CMK (cell line): ENCODE measurements at regions not wholly inside any gene's neighbourhood (a gene's known extent, or its start where the extent isn't known, plus 50 kb on each side); places are given as distances from the start of the nearest gene placed in this dataset.
"Not testable (repeated sequence)": the region's sequence is repeated elsewhere in the genome, so short reads cannot be mapped to it uniquely, and the experiment has no call there.

ENCODE experiments used
- DNase-seq: peaks from one replicate; pipeline ENCODE4 v3.0.0-alpha.2; 2010; ENCODE audit warnings: low read depth

GRCh38 chr5:57745029-57745428 is 262.4 kb upstream of the ACTBL2 start:
- no peak for DNase-seq

- no peak for DNase-seq
Observed at GRCh38 chr5:57741336-57741735, 258.7 kb upstream of the ACTBL2 start.

GRCh38 chr5:57738787-57739186 is 256.2 kb upstream of the ACTBL2 start:
- DNase-seq, result no peak

DNA sequence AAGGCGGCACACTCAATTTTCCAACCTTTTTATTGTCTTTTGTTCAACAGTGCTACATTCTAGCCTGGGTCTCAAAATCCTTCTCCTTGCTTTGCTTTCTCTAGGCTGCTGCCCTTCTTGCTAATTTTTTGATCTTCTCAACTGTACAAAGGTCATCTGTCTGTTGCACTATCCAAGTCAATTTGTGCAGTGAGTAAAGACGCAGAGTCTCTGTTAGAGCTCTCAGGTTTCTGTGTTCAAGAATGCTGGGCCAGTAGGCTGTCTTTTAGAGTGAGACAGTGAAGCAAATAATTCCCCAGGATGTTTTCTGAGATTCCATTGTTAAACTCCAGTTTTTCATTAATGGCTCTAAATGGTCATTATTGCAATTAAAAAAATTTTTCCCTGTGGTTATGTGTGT is 255.7 kb upstream of the ACTBL2 start:
- no peak for DNase-seq

DNA sequence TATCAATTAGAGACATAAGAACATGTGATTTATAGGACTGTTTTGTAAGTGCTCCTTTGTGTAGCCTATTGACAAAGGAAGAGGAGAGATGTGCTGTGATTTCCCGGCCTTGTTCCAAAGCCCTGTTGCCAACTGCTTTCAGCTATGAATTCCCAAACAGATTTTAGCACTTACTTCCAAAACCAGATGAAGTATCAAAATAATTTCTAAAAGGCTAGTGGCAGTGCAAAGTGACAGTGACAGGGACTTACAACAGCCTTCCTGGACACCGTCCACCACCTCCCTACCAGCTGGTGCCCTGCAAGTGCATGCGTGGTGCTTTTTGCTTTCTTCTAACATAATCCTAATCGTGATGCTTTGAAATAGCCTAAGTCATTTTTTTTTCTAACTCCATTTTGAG is 254.1 kb upstream of the ACTBL2 start:
- no peak for DNase-seq

GRCh38 chr5:57735279-57736153 is 252.9 kb upstream of the ACTBL2 start:
- not testable (repeated sequence) for DNase-seq

DNA sequence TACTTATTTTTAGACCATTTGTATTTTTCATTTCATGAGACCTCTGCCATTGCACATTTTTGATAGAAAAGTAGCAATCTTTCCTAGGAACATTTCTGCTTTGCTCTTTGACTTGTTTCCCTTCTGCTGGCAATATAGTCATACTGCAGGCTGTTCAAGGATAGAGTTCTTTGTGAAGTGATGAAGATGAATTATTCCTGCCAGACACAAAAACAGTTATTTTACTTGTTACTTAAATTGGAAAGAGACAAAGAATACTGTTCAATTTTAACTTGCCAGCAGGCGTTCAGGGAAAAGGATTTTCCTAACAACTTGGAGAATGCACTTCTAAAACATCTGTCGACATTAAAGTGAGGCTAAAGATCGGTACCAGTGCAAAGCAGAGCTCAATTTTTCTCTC is 251.7 kb upstream of the ACTBL2 start:
- no peak for DNase-seq

DNA sequence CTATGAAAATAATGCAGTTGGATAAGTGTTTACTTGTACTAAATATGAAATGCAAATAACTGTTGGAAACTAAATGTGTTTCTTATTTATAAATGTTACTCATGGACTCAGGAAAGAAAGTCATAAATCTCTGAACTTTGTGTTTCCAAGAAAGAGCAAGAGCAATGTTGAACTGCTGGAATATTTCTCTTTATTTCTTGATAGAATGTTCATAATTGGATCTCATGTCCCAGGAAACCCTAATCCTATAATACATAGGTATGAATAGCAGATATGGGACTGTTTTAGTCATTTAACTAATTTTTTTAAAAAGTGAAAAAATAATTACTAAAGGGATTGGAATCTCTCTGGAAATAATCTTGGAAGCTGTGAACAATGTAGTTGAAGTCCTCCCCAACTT is 245.0 kb upstream of the ACTBL2 start:
- DNase-seq, result no peak

DNA sequence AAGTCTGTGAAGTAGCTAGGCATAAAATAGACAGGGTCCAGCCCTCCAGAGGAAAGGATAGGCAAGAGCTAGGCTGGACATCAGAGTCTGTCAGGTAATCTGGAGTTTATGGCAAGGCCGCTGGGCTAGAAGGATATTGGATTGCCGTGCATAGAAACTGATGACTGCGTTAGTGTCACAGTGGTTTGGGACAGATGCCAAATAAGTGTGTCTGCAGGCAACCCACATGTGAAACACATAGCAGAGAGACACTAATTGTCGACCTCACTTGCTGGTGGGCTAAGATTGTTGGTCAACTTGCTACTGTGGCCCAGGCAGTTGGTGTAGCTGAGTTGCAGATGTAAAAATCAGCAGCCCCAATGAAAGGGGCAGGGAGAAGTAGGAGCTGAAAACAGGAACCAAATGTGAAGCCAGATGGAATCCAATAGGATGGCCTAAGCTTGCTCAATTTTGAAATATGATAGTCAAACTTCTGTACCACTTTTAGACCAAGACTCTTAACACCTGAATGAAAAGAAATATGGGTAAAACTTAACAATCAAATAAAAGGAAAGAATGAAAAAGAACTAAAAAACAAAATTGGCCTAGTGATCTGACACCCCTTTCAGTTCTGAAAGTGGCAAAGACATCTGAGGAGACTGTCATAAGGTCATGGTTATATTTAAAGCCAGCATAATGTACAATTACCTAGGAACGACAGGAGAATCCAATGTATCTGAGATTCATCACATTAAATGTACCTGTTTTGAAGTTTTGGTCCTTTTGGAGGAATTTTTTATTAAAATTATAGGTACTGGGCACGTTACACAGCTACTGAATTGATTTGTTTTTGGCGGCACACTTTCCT is 243.3 kb upstream of the ACTBL2 start:
- no peak for DNase-seq

DNA sequence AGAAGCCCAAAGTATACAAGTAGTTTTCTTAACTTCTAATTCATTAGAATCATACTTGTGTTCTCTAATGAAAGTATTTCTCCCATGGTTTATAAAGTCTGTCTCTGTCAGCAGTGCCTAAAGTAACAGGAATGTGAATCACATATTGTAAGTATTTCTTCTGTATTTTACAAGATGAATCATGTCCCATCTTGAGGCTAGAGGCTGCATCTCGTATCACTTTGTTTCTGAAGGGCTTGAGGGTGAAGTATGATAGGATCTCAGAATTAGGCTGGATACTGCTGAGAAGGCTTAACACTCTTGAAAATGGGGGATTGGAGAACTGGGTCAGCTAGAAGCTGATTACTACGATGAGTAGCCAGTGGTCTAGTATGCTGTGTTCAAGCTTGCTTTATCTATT is 242.2 kb upstream of the ACTBL2 start:
- DNase-seq, result no peak

DNA sequence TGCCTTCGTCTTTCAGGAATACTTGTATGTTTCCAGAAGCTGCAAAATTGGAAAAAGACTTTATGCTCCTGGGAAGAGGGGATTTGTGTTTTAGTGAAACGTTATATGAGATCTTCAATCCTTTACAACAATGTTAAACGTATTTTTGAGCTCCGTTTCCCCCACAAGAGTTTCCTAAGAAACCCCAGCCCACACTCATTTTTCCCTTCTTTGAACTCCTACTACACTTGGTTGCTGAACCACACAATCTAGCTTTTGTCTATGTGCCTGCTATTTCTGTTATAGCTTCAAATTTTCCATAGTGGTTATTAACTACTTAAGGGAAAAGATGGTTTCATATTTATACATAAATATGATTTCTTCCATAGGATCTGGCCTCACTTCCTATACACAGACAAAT is 238.6 kb upstream of the ACTBL2 start:
- no peak for DNase-seq

GRCh38 chr5:57720656-57721055 is 238.0 kb upstream of the ACTBL2 start:
- DNase-seq, result no peak

DNA sequence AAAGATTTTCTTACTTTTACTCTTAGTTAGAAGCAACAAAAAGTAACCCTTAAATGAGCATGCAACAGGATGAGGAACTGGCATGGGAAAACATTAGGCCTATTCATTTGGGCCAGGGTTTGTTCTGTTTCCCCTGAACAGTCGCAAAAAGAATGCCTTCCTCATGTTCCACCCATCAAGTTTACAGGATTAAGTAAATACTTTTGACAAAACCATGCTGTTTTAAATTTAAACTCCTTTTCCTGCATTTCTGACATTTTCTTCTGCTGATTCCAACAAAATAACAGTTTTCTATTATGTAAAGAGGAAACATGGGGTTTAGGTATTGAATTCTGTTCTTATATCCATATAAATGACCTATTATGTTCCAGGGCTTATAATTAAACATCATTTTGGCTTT is 236.6 kb upstream of the ACTBL2 start:
- DNase-seq, result no peak

- no peak for DNase-seq
Observed at GRCh38 chr5:57718155-57718554, 235.5 kb upstream of the ACTBL2 start.

- DNase-seq, result no peak
Observed at GRCh38 chr5:57717555-57717954, 234.9 kb upstream of the ACTBL2 start.

GRCh38 chr5:57716661-57717060 is 234.1 kb upstream of the ACTBL2 start:
- DNase-seq, result no peak

DNA sequence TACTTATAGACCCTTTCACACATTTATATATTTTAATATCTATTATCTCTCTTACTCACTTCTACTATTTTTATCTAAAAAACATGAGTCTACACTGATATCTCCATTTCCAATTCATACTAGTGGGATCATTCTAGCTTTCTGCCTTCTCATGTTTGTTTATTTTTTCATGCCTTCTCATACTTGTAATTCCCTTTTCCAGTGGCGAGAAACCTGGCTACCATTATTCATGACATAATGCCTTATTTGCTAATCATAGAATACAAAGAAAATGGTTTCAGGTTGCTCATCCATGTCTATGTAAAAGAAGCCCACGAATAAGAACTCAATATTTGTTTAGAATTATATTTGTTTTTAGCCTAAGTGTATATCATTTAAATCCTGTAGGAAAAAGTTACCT is 232.7 kb upstream of the ACTBL2 start:
- no peak for DNase-seq

DNA sequence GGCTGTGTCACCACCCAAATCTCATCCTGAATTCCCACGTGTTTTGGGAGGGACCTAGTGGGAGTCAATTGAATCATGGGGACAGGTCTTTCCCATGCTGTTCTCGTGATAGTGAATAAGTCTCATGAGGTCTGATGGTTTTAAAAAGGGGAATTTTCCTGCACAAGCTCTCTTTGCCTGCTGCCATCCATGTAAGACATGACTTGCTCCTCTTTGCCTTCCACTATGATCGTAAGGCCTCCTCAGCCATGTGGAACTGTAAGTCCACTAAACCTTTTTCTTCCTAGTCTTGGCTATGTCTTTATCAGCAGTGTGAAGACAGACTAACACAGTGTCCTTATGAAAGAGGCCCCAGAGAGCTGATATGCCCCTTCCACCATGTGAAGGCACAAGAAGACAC is 230.9 kb upstream of the ACTBL2 start:
- DNase-seq, result not testable (repeated sequence)

DNA sequence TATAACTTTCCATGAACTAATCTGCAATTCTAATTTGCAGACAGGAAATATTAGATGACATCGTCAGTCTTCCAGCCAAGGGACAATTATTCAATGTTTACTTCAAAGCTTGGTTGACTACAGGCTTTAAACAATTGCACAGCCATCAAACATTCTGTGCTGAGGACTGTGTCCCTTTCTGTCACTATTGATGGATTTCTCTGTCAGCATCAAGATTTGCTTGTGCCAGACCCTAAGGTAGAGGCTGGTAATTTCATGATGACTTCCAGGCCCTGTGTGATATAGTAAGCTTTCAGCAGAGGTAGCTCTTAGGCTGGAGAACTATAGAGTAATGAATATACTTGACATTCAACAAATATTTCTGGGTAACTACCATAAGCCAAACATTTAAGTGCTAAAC is 229.3 kb upstream of the ACTBL2 start:
- no peak for DNase-seq

DNA sequence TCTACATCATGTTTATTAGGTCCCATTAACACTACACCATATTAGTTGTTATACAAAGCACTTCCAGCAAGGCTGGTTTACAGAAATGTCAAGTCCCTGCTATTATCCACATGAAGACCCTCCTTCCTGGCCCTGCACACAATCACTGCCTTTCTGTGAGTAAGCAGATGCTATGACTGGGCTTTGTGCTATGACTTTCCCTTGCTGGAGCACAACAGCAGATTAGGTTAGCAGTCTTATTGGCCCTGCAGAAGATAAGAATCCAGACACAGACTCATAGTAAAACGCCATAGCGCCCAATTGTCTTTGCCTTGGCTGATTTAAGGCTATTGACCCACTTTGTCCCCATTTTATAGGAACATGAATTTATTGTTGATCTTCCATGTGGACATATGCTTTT is 228.9 kb upstream of the ACTBL2 start:
- no peak for DNase-seq

- no peak for DNase-seq
Observed at GRCh38 chr5:57710126-57710525, 227.5 kb upstream of the ACTBL2 start.

DNA sequence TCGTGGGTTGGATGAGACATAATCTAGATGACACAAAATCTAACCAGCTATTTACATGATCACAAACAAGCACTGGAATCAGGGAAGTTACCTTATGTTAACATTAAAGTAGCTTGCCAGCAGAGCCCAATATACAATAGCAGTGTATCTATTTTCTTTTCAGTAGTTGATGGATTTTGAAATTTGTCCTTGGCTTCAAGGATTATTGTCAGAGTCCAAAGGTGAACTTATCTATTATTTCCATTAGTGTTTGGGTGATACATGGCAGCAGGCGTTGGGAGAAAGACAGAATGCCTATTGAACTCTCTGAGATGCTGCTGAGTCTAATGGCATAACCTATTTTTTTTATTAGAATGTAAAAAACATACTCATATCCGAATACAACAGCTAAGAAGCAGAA is 223.2 kb upstream of the ACTBL2 start:
- DNase-seq, result no peak

DNA sequence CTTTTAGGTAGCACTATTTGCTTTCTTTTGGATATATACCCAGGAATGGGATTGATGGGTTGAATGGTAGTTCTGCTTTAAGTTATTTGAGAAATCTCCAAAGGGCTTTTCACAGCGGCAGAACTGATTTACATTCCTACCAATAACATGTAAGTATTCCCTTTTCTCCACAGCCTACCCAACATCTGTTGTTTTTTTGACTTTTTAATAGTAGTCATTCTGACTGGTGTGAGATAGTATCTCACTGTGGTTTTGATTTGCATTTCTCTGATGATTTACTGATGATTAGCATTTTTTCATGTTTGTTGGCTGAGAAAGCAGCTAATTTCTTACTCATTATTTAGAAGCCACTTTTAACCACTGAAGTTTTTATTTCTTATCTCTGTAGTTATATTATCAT is 221.1 kb upstream of the ACTBL2 start:
- DNase-seq, result no peak
